CD4-positive, alpha-beta T cell treated with Interleukin-1 beta for 1 hour (primary cell): ENCODE measurements at regions not wholly inside any gene's neighbourhood (a gene's known extent, or its start where the extent isn't known, plus 50 kb on each side); places are given as distances from the start of the nearest gene placed in this dataset.

Experiments
- DNase-seq, 2 donors: peaks; one replicate each; pipeline ENCODE4 v3.0.0-alpha.2; 2020 to 2022

- no peak for DNase-seq
Observed at GRCh38 chr13:72156760-72157159, 289.8 kb upstream of the DACH1 start.

- DNase-seq = no peak
Observed at GRCh38 chr13:72153272-72153671, 286.3 kb upstream of the DACH1 start.

DNA sequence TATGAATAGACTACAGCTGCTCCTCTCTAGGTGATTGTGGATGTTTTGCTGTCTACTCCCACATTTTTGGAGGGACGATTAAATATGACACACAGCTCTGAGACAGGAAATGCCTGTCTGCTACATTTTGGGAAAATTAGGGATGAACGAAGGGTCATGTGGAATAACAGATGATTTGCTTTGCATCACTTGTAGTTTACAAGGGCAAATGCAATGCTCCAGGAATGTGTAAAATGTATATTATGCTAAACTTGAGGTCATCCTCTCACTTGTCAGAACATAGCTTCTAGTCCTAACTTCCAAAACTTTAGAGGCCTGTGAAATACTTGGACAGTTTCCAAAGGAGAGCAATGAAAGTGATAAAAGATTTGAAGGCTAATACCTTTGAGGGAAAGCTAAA, 284.2 kb upstream of the DACH1 start:
- no peak for DNase-seq

DNA sequence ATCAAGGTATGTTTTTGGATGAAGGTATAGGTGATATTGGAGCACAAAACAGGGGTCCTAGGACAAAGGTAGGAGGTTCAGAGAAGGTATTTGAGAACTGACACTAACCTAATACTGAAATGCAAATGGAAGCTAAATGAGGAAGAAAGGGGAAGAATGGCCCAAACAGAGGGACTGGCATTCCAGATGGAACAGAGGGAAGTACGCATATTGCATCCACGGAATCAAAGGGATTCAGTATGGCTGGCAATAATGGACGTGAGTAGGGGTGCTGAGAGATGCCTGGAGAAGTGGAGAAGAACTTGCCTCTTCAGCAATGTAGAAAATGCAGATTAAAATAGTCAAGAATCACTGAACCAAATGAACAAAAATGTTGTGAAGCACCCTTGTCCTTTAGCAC, 283.5 kb upstream of the DACH1 start:
- DNase-seq = no peak

DNA sequence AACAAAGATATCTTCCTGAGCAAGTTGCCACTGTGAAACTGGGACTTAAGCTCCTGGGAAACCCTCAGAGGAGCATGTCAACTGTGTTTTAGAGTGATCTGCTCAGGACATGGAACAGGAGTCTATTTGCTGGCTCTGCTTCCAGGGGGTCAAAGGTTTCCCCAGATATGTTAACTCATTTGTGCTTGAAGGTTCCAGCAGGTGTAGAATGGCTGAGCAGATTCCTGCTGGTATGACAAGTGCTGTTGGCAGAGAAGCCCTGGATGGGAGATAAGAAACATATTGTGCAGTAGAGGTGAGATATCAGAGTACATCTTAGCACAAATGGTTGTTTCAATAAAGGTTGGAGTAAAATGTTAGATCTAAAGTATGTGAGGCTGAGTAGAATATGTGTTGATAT, 282.7 kb upstream of the DACH1 start:
- DNase-seq = no peak

DNA sequence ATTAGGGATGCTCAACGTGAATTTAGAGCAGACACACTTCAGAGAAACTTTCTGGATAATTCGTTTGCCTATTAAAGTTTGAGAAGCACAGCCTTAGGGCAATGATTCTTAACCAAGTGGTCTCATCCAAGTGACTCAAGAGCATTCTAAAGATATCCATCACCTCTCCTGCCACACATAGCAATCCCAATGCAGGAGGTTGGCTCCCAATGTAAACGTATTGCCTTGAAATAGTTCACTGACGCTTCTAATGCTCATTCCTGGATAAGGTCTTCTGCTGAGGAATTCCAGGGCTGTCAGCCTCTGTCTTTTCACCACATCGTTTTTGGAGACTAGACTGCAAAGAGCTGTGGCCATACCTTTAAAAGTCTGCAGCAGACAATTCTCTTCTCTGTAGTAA, 279.8 kb upstream of the DACH1 start:
- no peak for DNase-seq

- no peak for DNase-seq
Observed at GRCh38 chr13:72145383-72145782, 278.4 kb upstream of the DACH1 start.

DNA sequence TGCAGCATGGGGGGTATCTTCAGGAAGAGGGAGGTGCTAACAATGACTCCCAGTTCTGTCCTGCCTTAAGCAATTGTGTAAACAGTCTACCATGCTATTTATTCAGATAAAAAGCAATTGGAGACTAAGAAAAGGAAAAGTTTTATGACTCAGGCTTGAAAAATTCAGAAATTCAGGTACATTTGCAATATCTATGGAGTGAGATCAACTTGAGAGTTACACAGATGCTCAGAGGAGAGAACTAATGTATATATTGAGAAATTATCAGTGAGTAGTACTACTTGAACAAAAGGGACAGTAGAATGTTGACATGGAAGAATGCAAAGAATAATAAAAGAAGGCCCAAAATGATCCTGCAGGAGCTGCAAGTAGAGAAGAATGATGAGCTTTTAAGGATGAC, 277.6 kb upstream of the DACH1 start:
- DNase-seq = no peak

- DNase-seq = no peak
Observed at GRCh38 chr13:72141855-72142519, 275.0 kb upstream of the DACH1 start.

DNA sequence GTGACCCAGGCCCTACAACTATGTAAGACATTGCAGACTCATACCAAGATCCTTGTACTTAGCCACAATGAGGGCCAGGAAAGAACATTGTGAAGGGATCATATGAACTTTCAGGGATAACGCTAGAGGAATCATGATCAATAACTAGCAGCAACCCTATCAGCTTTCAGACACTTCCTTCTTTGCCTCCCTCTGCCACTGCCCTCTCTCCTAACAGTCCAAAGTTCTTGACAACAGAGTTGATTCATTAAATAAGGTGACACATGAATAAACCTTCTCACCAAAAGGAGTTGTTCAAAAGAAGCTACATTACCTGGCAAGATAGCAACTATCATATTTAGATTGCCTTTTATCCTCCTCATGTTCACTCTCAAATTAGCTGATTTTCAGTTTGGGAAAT, 272.2 kb upstream of the DACH1 start:
- DNase-seq = no peak

DNA sequence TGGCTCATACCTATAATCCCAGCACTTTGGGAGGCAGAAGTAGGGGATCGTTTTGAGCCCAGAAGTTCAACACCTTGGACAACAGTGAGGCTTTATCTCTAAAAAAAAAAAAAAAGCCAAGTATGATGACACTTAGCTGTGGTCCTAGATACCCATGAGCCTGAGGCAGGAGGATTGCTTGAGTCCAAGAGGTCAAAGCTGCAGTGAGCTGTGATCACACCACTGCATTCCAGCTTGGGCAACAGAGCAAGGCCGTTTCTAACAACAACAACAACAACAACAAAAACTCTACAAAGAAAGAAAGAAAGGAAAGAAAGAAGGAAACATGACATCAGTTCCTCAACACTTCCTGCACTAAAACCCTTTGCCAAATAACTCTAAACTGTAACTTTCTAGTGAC, 265.1 kb upstream of the DACH1 start:
- no peak for DNase-seq

DNA sequence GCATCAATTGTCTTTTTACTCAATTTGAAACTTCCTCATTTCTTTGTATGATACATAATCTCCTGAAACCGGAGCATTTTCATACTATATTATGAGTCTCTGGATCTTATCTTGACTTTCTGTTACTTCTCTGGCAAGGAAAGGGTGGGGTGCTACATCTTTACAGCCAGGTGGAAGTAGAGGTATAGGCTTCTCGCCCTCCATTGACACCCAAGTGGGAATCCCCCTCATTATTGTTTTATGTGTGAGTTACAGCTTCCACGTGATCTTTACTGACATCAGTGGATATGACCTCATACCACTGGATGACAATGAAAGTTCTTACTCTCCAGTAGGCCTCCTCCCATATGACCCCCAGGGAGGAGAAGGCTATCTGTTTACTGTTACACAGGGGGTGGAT, 262.1 kb upstream of the DACH1 start:
- DNase-seq = no peak

DNA sequence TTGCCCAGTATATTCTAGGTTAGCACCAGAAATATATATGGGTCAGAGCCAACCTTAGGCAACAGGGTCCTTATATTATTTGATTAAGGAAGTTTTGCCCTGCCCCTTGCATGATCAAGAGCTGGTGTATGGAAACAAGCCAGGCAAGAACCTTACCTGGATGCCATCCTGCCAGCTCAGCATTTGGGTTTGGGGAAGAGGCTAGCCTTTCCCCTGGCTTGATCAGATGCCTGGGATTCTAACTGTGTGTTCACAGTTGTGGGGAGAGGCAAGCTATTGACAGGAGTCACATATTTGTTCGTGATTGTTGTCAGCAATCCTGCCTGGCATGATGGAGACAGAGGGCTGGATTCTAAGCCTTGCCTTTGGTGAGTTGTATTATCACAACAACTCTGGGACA, 260.0 kb upstream of the DACH1 start:
- DNase-seq = no peak

DNA sequence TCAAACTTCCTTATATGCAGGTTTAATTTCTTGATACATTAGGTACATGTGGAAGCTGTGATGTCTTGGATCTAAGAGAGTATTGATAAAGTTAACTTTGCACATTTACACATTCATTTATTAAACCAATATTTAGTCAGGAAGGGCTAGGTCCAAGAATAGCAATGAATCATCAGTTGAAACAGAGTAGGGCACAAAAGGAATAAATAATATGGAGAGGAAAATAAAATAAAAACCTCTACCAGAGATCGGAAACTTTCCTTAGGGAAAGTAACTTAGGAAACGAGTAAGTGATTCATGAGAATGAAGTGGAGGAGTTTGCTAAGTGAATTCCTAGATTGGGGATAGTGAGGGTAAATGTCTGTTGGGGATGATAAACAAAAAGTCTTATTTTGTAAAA, 259.4 kb upstream of the DACH1 start:
- no peak for DNase-seq

GRCh38 chr13:72125561-72125960, 258.6 kb upstream of the DACH1 start:
- no peak for DNase-seq

- no peak for DNase-seq
Observed at GRCh38 chr13:72122661-72123255, 255.8 kb upstream of the DACH1 start.

DNA sequence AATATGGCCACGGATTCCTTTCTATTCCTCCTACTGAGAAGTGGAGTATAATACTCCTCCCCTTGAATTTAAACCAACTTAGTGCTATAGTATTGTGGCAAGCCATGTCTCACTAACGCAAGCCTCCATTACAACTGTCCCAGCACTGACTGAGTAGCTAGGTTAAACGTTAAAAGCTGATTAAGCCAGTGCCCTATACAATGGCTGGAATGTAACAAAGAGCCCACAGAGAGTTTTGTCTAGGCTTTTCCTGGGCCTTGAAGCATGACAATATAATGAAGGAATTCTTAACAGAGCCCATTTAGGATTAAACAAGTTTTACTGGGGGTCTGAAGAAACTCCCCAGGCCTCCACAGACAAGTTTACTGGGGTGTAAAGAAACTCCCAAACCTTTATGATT, 254.5 kb upstream of the DACH1 start:
- DNase-seq = no peak

DNA sequence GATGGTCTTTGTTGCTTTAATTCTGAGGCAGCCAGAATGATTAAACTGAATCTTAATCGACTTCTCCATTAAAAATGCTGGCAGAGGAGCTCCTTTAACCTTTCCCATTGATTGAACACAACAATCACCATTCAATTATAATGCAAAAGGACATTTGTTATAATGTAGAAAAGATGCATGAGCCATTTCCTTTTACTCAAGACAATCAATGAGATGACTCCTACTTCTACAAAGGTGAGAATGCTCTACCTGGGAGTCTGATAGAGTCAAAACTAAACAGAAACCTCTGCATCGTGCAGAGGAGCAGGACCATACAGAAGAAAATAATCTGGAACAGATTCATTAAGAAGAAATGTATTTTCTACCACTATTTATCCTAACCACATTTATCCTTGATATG, 253.6 kb upstream of the DACH1 start:
- DNase-seq = no peak

DNA sequence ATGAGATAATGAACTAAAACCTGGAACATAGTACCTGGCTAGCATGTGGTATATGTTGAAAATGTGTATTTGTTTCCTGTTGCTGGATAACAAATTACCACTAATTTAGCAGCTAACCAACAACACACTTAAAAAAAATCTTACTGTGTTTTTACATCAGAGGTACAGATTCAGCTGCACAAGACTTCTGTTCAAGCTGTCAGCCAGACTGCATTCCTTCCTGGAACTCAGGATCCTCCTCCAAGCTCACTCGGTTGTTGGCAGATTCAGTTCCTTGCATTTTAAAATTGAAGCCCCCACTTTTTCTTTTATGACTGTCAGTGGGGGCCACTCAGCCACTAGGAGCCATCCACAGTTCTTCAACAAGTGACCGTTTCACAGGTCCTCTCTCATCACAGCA, 246.9 kb upstream of the DACH1 start:
- no peak for DNase-seq

DNA sequence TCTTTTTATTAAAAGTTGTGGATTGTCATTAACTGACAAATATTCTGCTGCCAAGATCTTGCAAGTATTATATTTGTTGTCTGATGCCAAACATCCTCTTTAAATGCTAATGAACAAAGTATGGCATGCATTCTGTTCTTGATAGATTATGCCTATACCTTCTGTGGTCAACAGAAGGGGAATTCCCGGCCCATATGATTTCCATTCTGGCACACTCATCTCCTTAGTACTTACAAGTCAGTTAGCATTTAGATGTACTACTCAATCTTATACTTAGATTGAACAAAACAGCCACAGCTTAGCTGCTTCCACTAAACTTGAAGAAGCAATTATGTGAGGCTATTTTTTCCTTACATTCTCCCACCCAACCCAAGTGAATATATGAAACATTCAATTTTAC, 246.1 kb upstream of the DACH1 start:
- DNase-seq = no peak

GRCh38 chr13:72112216-72112615, 245.2 kb upstream of the DACH1 start:
- DNase-seq = no peak

- DNase-seq = no peak
Observed at GRCh38 chr13:72109863-72110262, 242.9 kb upstream of the DACH1 start.

DNA sequence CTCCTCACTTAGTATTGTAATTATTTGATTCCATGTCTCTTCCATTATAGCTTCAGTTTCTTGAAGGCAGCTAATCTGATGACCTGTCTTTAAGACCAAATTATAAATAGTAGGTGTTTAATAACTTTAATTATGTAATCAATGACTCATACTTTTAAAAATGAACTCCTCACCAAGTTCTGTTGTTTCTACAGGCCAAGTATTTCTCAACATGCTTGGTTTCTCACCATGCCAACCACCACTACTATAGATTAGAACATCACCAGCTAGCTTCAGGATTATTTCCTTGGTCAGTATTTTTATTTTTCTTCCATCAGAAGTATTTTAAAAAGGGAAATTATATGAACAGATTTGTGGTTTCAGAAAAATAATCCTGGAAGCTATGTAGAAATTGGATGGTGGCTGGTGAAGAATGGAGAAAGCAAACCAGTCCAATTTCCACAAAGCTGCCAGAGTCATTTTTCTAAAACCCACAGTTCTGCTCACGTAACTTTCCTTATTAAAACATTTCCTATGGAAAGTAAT, 237.7 kb upstream of the DACH1 start:
- DNase-seq = no peak

- no peak for DNase-seq
Observed at GRCh38 chr13:72101768-72102400, 234.9 kb upstream of the DACH1 start.

DNA sequence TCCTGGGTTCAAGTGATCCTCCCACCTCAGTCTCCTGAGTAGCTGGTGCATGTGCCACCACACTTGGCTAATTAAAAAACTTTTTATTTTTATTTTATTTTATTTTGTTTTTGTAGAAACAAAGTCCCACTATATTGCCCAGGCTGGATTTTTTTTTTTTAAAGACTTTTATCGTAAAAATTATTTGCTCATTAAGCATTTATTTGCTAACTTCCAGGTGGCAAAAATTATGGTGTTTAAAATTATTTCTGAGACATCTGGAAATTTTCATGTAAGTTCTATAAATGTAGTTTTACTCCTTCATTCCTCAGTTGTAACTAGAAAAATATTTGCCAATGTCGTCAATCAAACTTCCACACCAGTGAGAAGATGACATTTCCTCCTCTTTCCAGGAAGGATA, 233.3 kb upstream of the DACH1 start:
- DNase-seq = no peak
